GM19467 (cell line): ENCODE measurements at regions not wholly inside any gene's neighbourhood (a gene's known extent, or its start where the extent isn't known, plus 50 kb on each side); places are given as distances from the start of the nearest gene placed in this dataset.

Source experiments
- ATAC-seq: cut with Tn5 transposase; IDR thresholded peaks from one replicate; pipeline ENCODE4 v1.9.1; 2021; ENCODE audit warnings: mild to moderate bottlenecking, moderate library complexity; ENCODE audit not compliant: unreplicated experiment

GRCh38 chr16:79409978-79410377 is 190.6 kb downstream of the MAF start:
- no peak for ATAC-seq

DNA sequence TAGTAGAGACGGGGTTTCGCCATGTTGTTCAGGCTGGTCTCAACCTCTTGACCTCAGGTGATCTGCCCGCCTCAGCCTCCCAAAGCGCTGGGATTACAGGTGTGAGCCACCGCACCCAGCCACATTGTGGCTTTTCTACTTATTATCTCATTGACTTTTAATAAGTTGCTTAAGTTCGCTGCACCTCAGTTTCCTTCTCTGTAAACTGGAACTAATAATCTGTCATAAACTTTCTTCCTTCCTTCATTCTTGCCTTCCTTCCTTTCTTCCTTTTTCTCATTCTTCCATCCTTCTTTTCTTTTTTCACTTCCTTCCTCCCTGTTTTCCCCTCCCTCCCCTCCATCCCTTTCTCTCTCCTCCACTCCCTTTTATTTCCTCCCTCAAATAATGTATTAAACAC is 192.2 kb downstream of the MAF start:
- no peak for ATAC-seq

DNA sequence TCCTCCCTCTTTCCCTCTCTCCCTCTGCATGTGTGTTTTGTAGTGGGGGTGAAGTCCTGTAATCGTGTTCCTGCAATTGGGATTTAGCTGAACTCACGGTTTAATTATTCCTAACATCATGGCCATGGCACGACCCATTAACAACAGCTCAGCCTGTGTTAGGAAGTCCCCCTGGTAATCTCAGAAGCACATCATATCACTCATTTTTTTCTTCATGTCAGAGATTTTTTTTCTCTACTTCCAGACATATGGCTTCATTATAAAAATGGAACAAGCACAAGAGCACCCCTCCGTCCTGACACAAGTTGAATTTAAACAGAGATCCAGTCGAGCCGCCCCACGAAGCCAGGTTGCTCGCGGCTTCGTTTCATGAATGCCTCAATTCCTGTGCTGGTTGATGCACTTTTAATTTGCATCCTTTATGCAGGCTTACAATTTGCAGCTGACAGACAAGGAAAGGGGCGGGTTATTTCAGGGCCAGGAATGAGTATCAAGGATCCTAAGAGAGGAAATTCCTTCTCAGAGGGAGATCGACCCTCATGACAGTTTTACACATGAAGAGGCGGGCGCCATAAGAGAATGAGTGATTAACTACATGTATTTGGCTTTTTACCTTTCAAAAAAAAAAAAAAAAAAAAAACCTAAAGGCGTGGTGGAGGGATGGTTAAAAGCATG is 192.9 kb downstream of the MAF start:
- no peak for ATAC-seq

- no peak for ATAC-seq
These were observed 193.5 kb downstream of the MAF start for GRCh38 chr16:79407005-79407404.

- ATAC-seq: no peak
These were observed 196.0 kb downstream of the MAF start for GRCh38 chr16:79404571-79404970.

DNA sequence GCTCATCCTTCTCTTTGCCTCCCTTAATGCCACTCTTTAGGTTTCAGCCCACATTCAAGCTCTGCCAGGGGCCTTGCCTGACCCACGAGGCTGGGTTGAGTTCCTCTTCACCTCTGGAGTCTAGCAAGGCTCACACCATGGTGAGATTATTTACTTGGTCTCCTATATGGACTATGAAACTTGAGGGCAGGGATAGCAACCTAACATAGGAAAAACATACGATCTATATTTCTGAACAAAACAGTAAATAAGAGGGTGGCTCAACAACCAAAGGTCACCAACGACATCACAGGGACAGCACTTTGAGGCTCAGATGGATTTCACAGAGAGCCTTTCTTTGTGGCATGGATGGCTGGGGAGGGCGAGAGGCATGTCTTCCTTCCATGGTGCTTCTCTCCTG is 197.0 kb downstream of the MAF start:
- ATAC-seq: no peak

DNA sequence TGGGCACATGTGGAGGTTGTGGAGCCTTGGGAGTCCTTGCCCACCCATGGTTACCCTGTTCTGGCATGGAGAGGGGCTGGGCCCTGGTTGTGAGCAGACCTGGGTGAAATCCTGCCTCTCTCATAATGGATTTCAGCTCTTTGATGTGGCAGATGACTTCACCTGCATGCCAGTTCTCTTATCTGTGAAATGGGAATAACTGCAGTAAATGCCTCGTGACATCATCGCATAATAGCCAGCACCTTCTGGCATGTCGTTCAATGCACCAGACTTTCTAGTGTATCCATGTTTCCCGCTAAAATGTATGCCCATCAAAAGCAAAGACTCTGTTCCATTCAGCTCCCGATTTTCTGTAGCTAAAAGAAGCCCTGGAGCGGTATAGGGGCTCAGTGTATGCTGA is 197.6 kb downstream of the MAF start:
- ATAC-seq: no peak

GRCh38 chr16:79402356-79402755 is 198.2 kb downstream of the MAF start:
- ATAC-seq: no peak

- no peak for ATAC-seq
These were observed 198.8 kb downstream of the MAF start for GRCh38 chr16:79401782-79402181.

- ATAC-seq: no peak
These were observed 199.4 kb downstream of the MAF start for GRCh38 chr16:79401157-79401556.

DNA sequence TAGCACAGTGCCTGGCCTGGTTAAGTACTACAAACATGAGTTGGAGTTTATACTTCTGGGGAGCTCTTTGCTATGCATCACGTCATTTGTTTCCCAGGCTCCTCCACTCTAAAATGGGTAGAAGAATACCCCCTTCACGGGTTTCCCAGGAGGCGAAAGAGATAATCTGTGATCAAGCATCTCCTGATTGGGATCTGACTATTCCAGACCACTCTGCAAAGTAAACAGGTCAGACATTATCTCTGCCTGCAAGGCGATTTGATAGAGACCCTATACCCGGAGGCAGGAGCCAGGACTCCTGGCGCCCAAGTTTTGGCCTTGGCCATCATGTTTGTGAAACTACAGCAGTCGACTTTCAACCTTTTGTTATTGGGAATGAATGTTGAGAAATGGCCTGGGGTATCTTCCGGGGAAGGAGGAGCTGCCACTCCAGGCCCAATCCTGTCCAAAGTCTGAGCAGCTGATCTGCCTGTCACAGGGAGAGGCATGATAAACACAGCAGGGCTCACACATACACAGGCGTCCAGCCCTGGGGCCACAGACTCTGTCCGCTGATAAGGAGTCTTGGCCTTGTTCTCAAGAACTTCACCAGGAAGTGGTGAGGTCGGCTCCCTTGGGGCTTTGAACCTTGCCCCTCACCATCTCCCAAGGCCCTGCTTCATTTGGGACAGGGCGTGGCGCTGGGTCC is 199.9 kb downstream of the MAF start:
- ATAC-seq: no peak

- ATAC-seq: no peak
These were observed 204.9 kb downstream of the MAF start for GRCh38 chr16:79395591-79395990.

GRCh38 chr16:79394206-79394605 is 206.3 kb downstream of the MAF start:
- no peak for ATAC-seq

- no peak for ATAC-seq
These were observed 207.0 kb downstream of the MAF start for GRCh38 chr16:79393564-79393963.

GRCh38 chr16:79393127-79393526 is 207.4 kb downstream of the MAF start:
- no peak for ATAC-seq

DNA sequence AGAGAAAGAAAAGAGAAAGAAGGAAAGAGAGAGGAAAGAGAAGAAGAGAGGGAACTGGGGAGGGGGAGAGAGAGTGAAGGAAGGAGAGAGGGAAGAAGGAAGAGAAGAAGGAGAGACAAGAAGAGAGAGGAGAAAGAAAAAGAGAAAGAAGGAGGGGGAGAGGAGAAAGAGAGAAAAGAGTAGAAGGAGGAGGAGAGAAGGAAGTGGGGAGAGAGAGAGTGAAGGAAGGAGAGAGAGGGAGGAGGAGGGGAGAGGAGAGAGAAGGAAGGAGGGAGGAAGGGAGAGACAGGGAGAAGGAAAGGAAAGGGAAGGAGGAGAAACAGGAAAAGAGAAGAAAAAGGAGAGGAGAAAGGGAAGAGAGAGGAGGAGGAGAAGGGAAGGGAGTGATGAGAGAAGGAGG is 208.5 kb downstream of the MAF start:
- no peak for ATAC-seq

DNA sequence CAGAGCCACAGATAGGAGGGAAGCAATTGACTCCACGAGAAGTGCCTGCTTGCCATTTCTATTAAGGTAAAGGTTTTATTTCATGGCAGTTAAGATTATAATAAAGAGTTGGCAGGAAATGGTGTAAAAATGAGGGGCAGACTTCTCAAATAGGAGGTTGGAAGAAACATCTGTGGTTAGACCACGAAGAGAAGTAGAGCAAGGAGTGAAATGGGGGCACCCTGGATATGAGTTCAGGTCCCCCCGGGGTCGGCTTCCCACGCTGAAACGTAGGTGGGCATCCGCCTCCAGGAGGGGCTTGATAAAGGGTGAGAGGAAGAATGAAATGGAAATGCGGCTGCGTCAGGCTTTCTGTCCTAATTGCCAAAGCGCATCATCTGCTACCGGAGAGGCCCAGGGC is 209.1 kb downstream of the MAF start:
- no peak for ATAC-seq

- ATAC-seq: no peak
These were observed 210.0 kb downstream of the MAF start for GRCh38 chr16:79390481-79391051.

- no peak for ATAC-seq
These were observed 212.1 kb downstream of the MAF start for GRCh38 chr16:79388396-79388795.

- no peak for ATAC-seq
These were observed 214.2 kb downstream of the MAF start for GRCh38 chr16:79386299-79386698.

DNA sequence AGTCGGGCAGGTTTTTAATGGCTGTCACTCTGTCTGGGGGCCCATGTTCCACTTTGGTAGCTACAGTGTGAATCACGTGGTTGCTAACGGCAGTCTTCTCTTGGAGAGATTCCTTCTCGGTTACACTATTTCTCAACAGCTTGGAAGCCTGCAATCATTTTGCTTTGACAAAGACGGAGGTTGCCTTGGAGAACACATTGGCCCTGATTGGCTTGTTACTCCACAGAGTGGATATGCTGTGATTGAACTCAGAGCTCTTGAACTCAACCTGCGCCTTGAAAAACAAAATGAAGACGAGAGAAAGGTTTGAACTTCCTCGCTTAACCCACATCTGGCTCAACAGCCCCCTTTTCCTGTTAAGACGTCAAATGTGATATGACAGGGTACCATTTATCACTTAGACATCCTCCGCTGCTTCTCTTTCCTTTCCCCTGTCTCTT is 218.9 kb downstream of the MAF start:
- ATAC-seq: no peak

- no peak for ATAC-seq
These were observed 219.4 kb downstream of the MAF start for GRCh38 chr16:79380995-79381602.
